A204.1 (cell line): ENCODE measurements at regions not wholly inside any gene's neighbourhood (a gene's known extent, or its start where the extent isn't known, plus 50 kb on each side); places are given as distances from the start of the nearest gene placed in this dataset.

Experiments used
- FAIRE-seq: peaks from 2 replicates; lab custom pipeline; 2012; peaks lifted over from hg19 to GRCh38; lab: Jason Lieb, UNC

GRCh38 chr12:115639648-115640012, 637.9 kb downstream of the MED13L start:
- FAIRE-seq = no peak

GRCh38 chr12:115638733-115639647, 638.5 kb downstream of the MED13L start:
- no peak for FAIRE-seq

- no peak for FAIRE-seq
These were observed 640.9 kb downstream of the MED13L start for GRCh38 chr12:115636546-115636945.

GRCh38 chr12:115632308-115632707, 645.2 kb downstream of the MED13L start:
- FAIRE-seq = no peak

GRCh38 chr12:115630136-115630535, 647.4 kb downstream of the MED13L start:
- no peak for FAIRE-seq

GRCh38 chr12:115626210-115626609, 651.3 kb downstream of the MED13L start:
- no peak for FAIRE-seq

- FAIRE-seq = no peak
These were observed 653.6 kb downstream of the MED13L start for GRCh38 chr12:115623764-115624334.

- no peak for FAIRE-seq
These were observed 654.2 kb downstream of the MED13L start for GRCh38 chr12:115623275-115623674.

- no peak for FAIRE-seq
These were observed 656.7 kb downstream of the MED13L start for GRCh38 chr12:115620816-115621215.

- no peak for FAIRE-seq
These were observed 657.6 kb downstream of the MED13L start for GRCh38 chr12:115619889-115620288.

GRCh38 chr12:115619061-115619460, 658.4 kb downstream of the MED13L start:
- FAIRE-seq = no peak

- no peak for FAIRE-seq
These were observed 659.4 kb downstream of the MED13L start for GRCh38 chr12:115618105-115618504.

GRCh38 chr12:115617391-115617790, 660.1 kb downstream of the MED13L start:
- FAIRE-seq = no peak

GRCh38 chr12:115611477-115611876, 666.0 kb downstream of the MED13L start:
- no peak for FAIRE-seq

GRCh38 chr12:115609347-115609746, 668.1 kb downstream of the MED13L start:
- no peak for FAIRE-seq

- no peak for FAIRE-seq
These were observed 671.5 kb downstream of the MED13L start for GRCh38 chr12:115606040-115606439.

- no peak for FAIRE-seq
These were observed 678.4 kb downstream of the MED13L start for GRCh38 chr12:115598871-115599811.

- no peak for FAIRE-seq
These were observed 680.3 kb downstream of the MED13L start for GRCh38 chr12:115597157-115597712.

- no peak for FAIRE-seq
These were observed 689.4 kb downstream of the MED13L start for GRCh38 chr12:115588131-115588530.

GRCh38 chr12:115584156-115584555, 693.3 kb downstream of the MED13L start:
- FAIRE-seq = no peak

- no peak for FAIRE-seq
These were observed 693.9 kb downstream of the MED13L start for GRCh38 chr12:115583591-115583990.

- no peak for FAIRE-seq
These were observed 700.1 kb downstream of the MED13L start for GRCh38 chr12:115577401-115577800.
